ENCODE measurements at regions not wholly inside any gene's neighbourhood (a gene's known extent, or its start where the extent isn't known, plus 50 kb on each side); places are given as distances from the start of the nearest gene placed in this dataset.

GRCh38 chr10:121104476-121105111, 253.4 kb downstream of the WDR11 start:
- DNase-seq, result no peak

GRCh38 chr10:121106611-121107010, 255.4 kb downstream of the WDR11 start:
- no peak for DNase-seq

GRCh38 chr10:121108051-121108450, 256.9 kb downstream of the WDR11 start:
- DNase-seq, result no peak

GRCh38 chr10:121110369-121110768, 259.2 kb downstream of the WDR11 start:
- no peak for DNase-seq

- no peak for DNase-seq
Measured at GRCh38 chr10:121112136-121112535, 261.0 kb downstream of the WDR11 start.

- DNase-seq, result peak; percentile 68
Measured at GRCh38 chr10:121112579-121113384, 261.6 kb downstream of the WDR11 start.

GRCh38 chr10:121113385-121113696, 262.2 kb downstream of the WDR11 start:
- no peak for DNase-seq

- DNase-seq, result no peak
Measured at GRCh38 chr10:121113911-121114310, 262.7 kb downstream of the WDR11 start.

GRCh38 chr10:121115154-121115553, 264.0 kb downstream of the WDR11 start:
- DNase-seq, result no peak

GRCh38 chr10:121121462-121121861, 270.3 kb downstream of the WDR11 start:
- DNase-seq, result no peak

GRCh38 chr10:121127151-121127906, 276.2 kb downstream of the WDR11 start:
- DNase-seq, result no peak

- no peak for DNase-seq
Measured at GRCh38 chr10:121128164-121128563, 277.0 kb downstream of the WDR11 start.

- no peak for DNase-seq
Measured at GRCh38 chr10:121129266-121129665, 278.1 kb downstream of the WDR11 start.

GRCh38 chr10:121130382-121130781, 279.2 kb downstream of the WDR11 start:
- no peak for DNase-seq

- no peak for DNase-seq
Measured at GRCh38 chr10:121131014-121131413, 279.9 kb downstream of the WDR11 start.

GRCh38 chr10:121131426-121132265, 280.5 kb downstream of the WDR11 start:
- no peak for DNase-seq

- no peak for DNase-seq
Measured at GRCh38 chr10:121132273-121132672, 281.1 kb downstream of the WDR11 start.

- no peak for DNase-seq
Measured at GRCh38 chr10:121133901-121134300, 282.7 kb downstream of the WDR11 start.

- DNase-seq, result peak; percentile 57
Measured at GRCh38 chr10:121134711-121135110, 283.5 kb downstream of the WDR11 start.

- no peak for DNase-seq
Measured at GRCh38 chr10:121135512-121135911, 284.4 kb downstream of the WDR11 start.

GRCh38 chr10:121137533-121137932, 286.4 kb downstream of the WDR11 start:
- DNase-seq, result no peak

GRCh38 chr10:121138112-121138860, 287.1 kb downstream of the WDR11 start:
- peak; percentile 77 for DNase-seq

Data from DMS 273 treated with DMSO at 0.1 percent for 48 hours (cell line).